Stromal cell of bone marrow (primary cell): ENCODE measurements at regions not wholly inside any gene's neighbourhood (a gene's known extent, or its start where the extent isn't known, plus 50 kb on each side); places are given as distances from the start of the nearest gene placed in this dataset.

Experiments used
- DNase-seq: peaks from one replicate; pipeline ENCODE4 v3.0.0-alpha.2; 2012; ENCODE audit warnings: low read depth

- no peak for DNase-seq
Observed at GRCh38 chr13:33752094-33752493, 65.9 kb upstream of the RFC3 start.

- no peak for DNase-seq
Observed at GRCh38 chr13:33752597-33752996, 65.4 kb upstream of the RFC3 start.

GRCh38 chr13:33756929-33757328 is 61.0 kb upstream of the RFC3 start:
- DNase-seq, result no peak

- DNase-seq, result no peak
Observed at GRCh38 chr13:33757713-33758112, 60.2 kb upstream of the RFC3 start.

GRCh38 chr13:33758113-33758512 is 59.8 kb upstream of the RFC3 start:
- DNase-seq, result no peak

GRCh38 chr13:33761740-33762139 is 56.2 kb upstream of the RFC3 start:
- no peak for DNase-seq

GRCh38 chr13:33763021-33763420 is 54.9 kb upstream of the RFC3 start:
- DNase-seq, result no peak

GRCh38 chr13:33764716-33765115 is 53.2 kb upstream of the RFC3 start:
- DNase-seq, result no peak

- no peak for DNase-seq
Observed at GRCh38 chr13:33766329-33767123, 51.4 kb upstream of the RFC3 start.

GRCh38 chr13:33767140-33767539 is 50.8 kb upstream of the RFC3 start:
- DNase-seq, result no peak
